Psoas muscle (tissue), 7 donors: ENCODE measurements at regions not wholly inside any gene's neighbourhood (a gene's known extent, or its start where the extent isn't known, plus 50 kb on each side); places are given as distances from the start of the nearest gene placed in this dataset.

Source experiments
- ATAC-seq, 4 donors: fragments of 200-7000 bp; cut with Tn5 transposase; one replicate each; pipeline ENCODE4 v1.9.1; 2020; ENCODE audit warnings: moderate library complexity in 3 of 4, mild to moderate bottlenecking in 2 of 4
- DNase-seq, 2 donors: peaks; one replicate each; pipeline ENCODE4 v3.0.0-alpha.2; 2020
- H3K27ac ChIP-seq: fragments of 200-600 bp; one replicate; pipeline ENCODE4 v1.8.0; 2022
- H3K27me3 ChIP-seq, 3 donors: fragments of 200-600 bp in 1 of 3; one replicate each; pipeline versions ENCODE4 v1.6.1 to v1.8.0; 2013 to 2022; ENCODE audit warnings: low read length in 2 of 3, mild to moderate bottlenecking in 2 of 3, moderate library complexity in 1 of 3; ENCODE audit not compliant: insufficient read depth in 3 of 3
- H3K36me3 ChIP-seq, 2 donors: fragments of 200-600 bp in 1 of 2; one replicate each; pipeline versions ENCODE4 v1.6.1 to v1.8.0; 2013 to 2022; ENCODE audit warnings: low read depth in 1 of 2, mild to moderate bottlenecking in 1 of 2, moderate library complexity in 1 of 2; ENCODE audit not compliant: insufficient read depth in 1 of 2
- H3K4me1 ChIP-seq: fragments of 200-600 bp; one replicate; pipeline ENCODE4 v1.8.0; 2022
- H3K4me3 ChIP-seq: fragments of 200-600 bp; one replicate; pipeline ENCODE4 v1.8.0; 2022; ENCODE audit warnings: mild to moderate bottlenecking
- H3K9me3 ChIP-seq: fragments of 200-600 bp; one replicate; pipeline ENCODE4 v1.8.0; 2022
- CTCF ChIP-seq: fragments of 200-600 bp; IDR thresholded peaks from one replicate; pipeline ENCODE4 v1.8.0; 2022; ENCODE audit warnings: antibody characterized with exemption
- WGBS, 3 donors: extraction: QIAGEN DNeasy Blood & Tissue Kit; methylation state at CpG; one replicate each; pipeline versions ENCODE4 v1.1.6 to v1.1.7; 2013; 5-methylcytosine and 5-hydroxymethylcytosine counted together
- intact Hi-C, 2 donors: fragments of 100-400 bp; cut with DNase I; formaldehyde crosslinking; loops; one replicate each; pipeline versions ENCODE4 v1.11.0 to v1.14.2; 2022
- donor health status: healthy with polysubstance abuse.
- donor health status: DM: no; HTN: no; CAD: no; lungs with moderate emphysema.
- donor health status: Bipolar disorder and iron deficiency.
- donor health status: healthy.
- donor health status: DM: yes; HTN: yes; CAD: no.
- donor health status: DM: no; HTN: no; CAD: no.
- donor health status: DM: yes; HTN: yes; CAD: no.

GRCh38 chr7:55272328-55272727 is 92.8 kb upstream of the LANCL2 start:
- WGBS, 3 donors, result 47 to 56% (median 52%) methylated on average over 4 of the region's 4 CpGs
- intact Hi-C loops, result no loop called here
- Histone ChIP-seq H3K4me1 (no peaks in the 10 kb centered on the region), H3K27me3 (no peaks in the 10 kb centered on the region), H3K9me3 (no peaks in the 10 kb centered on the region), H3K36me3 (no peaks in the 10 kb centered on the region), H3K27ac (no peak overlapping the region), H3K4me3 (no peak overlapping the region)
- TF ChIP-seq CTCF, result no peak
- ATAC-seq, result no peak
- no peak for DNase-seq

DNA sequence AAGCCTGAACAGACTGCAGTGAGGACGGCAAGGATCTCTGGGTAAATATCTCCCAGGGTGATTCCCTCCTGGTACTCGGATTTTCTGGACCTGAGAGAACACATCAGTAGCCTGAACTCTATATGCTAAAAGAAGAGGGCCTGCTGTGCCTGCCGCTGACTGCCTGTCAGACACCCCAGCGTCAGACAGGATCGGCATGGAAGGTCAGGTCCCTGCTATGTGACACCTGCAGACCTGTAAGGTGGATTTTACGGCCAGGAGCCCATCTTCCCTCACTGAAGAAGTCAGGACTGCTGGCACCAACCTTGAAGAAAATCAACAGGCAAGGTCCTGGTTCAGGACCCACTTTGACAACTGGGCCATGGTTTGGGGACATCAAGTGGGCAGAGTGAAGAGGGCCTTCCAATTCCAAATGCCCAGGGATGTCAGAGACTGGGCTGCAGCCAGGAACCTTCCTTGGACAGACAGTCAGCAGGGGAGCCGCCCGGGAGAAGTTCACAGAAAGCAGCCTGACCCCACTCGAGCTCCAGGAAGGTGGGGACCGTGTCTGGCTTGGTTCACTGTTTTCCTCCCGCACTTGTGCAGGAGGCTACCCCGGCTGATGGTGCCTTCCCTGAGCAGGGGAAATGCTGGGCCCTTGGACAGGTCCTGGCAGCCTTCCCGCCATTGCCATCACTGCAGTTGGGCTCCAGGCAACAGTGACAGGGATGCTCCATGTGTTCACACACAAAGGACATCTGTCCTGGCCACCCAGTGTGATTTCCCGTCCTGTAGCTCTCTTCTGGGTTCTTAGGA is 91.8 kb upstream of the LANCL2 start:
- no peak overlapping the region for H3K27ac ChIP-seq
- intact Hi-C loops, result no loop called here
- DNase-seq (no peak), ATAC-seq (no peak)
- H3K27me3 ChIP-seq, result no peaks in the 10 kb centered on the region
- H3K36me3 ChIP-seq, result no peaks in the 10 kb centered on the region
- H3K9me3 ChIP-seq, result no peaks in the 10 kb centered on the region
- TF ChIP-seq CTCF, result no peak
- no peak overlapping the region for H3K4me3 ChIP-seq
- 70 to 79% (median 74%) methylated on average over 14 of the region's 14 CpGs for WGBS, 3 donors
- H3K4me1 ChIP-seq, result no peaks in the 10 kb centered on the region

DNA sequence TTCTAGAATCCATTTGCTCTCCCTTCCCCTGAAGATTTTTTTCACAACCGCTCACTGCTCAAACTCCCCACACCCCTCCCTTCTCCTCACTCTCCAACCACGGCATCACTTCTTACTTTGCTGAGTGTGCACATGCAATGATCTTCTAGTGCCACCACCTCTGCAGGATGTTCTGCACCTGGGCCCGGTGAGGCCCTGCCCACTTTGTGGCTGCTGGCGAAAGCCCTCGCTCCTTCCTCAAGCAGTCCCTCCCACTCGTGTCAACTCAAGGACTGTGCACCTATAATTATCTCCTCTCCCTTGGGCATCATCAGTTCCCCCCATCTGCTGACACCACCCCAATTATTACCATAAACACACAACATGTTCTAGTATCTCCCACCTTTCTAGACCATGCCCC is 91.0 kb upstream of the LANCL2 start:
- H3K36me3 ChIP-seq, result no peaks in the 10 kb centered on the region
- TF ChIP-seq CTCF, result no peak
- no peak overlapping the region for H3K4me3 ChIP-seq
- WGBS, 3 donors, result 79 to 88% (median 82%) methylated on average over 6 of the region's 6 CpGs
- H3K4me1 ChIP-seq, result no peaks in the 10 kb centered on the region
- no peaks in the 10 kb centered on the region for H3K9me3 ChIP-seq
- DNase-seq (no peak), ATAC-seq (no peak)
- intact Hi-C loops, result no loop called here
- H3K27ac ChIP-seq, result no peak overlapping the region
- no peaks in the 10 kb centered on the region for H3K27me3 ChIP-seq

- Histone ChIP-seq H3K27ac (no peak overlapping the region), H3K4me3 (no peak overlapping the region), H3K36me3 (no peaks in the 10 kb centered on the region), H3K4me1 (no peaks in the 10 kb centered on the region), H3K9me3 (no peaks in the 10 kb centered on the region), H3K27me3 (no peaks in the 10 kb centered on the region)
- ATAC-seq (no peak), DNase-seq (no peak)
- TF ChIP-seq CTCF, result no peak
- WGBS, 3 donors, result 64 to 73% (median 72%) methylated on average over 9 of the region's 9 CpGs
- intact Hi-C loops, result no loop called here
These were observed 89.6 kb upstream of the LANCL2 start for GRCh38 chr7:55275291-55276200.
